Heart left ventricle (tissue), 13 donors: ENCODE measurements at regions not wholly inside any gene's neighbourhood (a gene's known extent, or its start where the extent isn't known, plus 50 kb on each side); places are given as distances from the start of the nearest gene placed in this dataset.

Experiments
- CTCF ChIP-seq, 12 donors: fragments of 200-600 bp; sonication (generic) in 4 of 12; IDR thresholded peaks; one replicate each; pipeline versions ENCODE4 v1.5.0 to v1.8.0; 2018 to 2022; ENCODE audit warnings: antibody characterized with exemption in 12 of 12, mild to moderate bottlenecking in 5 of 12
- POLR2A ChIP-seq, 2 donors: fragments of 450-650 bp; IDR thresholded peaks; one replicate each; pipeline ENCODE4 v1.6.1; 2017; ENCODE audit warnings: antibody characterized with exemption in 2 of 2, mild to moderate bottlenecking in 2 of 2, moderate library complexity in 2 of 2
- donor health status: ischemic (EF 13 %, LVEDD 7.1; RV severe dilation, severe dysfunction).
- donor health status: DM: no; HTN: yes; CAD: no.
- donor health status: DM: no; HTN: no; CAD: no.
- donor health status: ischemic (EF 25% LVEDD 6.9; RV normal size, moderate dysfunction).
- donor health status: ischemic (EF 25% LVEDD 5.7; RV mildly dilated, moderate dysfunction).
- donor health status: ischemic (EF 35%, LVEDD 5.7; RV mildly dilated, moderate dysfunction).
- donor health status: nonischemic (EF 11% LVEDD 7.7; RV severe dilation, severe dysfunction).
- donor health status: DM: yes; HTN: yes; CAD: no.
- donor health status: PGD.
- donor health status: ischemic (EF 29% LVEDD 5.4; RV normal size, mild dysfunction).
- donor health status: nonischemic (EF 23%, LVEDD 6.1; RV moderate dilation, normal function).

- TF ChIP-seq CTCF (IDR thresholded peaks at IDR 0.05) = no peak
- no peak for TF ChIP-seq POLR2A (IDR thresholded peaks at IDR 0.05)
These were observed 192.7 kb upstream of the HES1 start for GRCh38 chr3:193943200-193943599.
